ENCODE measurements at regions not wholly inside any gene's neighbourhood (a gene's known extent, or its start where the extent isn't known, plus 50 kb on each side); places are given as distances from the start of the nearest gene placed in this dataset.
"Not testable (repeated sequence)": the region's sequence is repeated elsewhere in the genome, so short reads cannot be mapped to it uniquely, and the experiment has no call there.

GRCh38 chr5:174505621-174506020, 218.8 kb upstream of the MSX2 start:
- peaks cover 10% of the 10 kb centered on the region for H3K4me1 Mint-ChIP-seq

GRCh38 chr5:174510782-174511453, 213.5 kb upstream of the MSX2 start:
- H4K20me1 ChIP-seq (ENCODE audit: insufficient read depth, low read length); H3K79me2 ChIP-seq (ENCODE audit: insufficient read depth, low read length); H3K9ac ChIP-seq (ENCODE audit: insufficient read depth, low read length, poor library complexity, severe bottlenecking); H3K9me3 Mint-ChIP-seq; H3K9me3 ChIP-seq (replicated peaks in 1 of 2; ENCODE audit: control insufficient read depth in 1 of 2, insufficient read depth in 1 of 2, low read length in 2 of 2); H3K27ac Mint-ChIP-seq; H3K4me1 Mint-ChIP-seq; H3K36me3 Mint-ChIP-seq; intact Hi-C loops (cut with micrococcal nuclease); H3K36me3 ChIP-seq (replicated peaks in 1 of 2; ENCODE audit: control insufficient read depth in 1 of 2, insufficient read depth in 2 of 2, low read length in 2 of 2); H3K4me2 ChIP-seq (replicated peaks; ENCODE audit: extremely low read depth, low read length, poor library complexity, severe bottlenecking); H3K4me1 ChIP-seq (ENCODE audit: control insufficient read depth in 1 of 2, insufficient read depth in 2 of 2, low read length in 2 of 2); H3K4me3 Mint-ChIP-seq; H3K4me3 ChIP-seq (replicated peaks in 1 of 3; ENCODE audit: low read depth in 2 of 3, low read length in 3 of 3); H3K27ac ChIP-seq (ENCODE audit: low read depth in 1 of 2, low read length in 2 of 2); H2AFZ ChIP-seq (ENCODE audit: insufficient read depth, low read depth, low read length, poor library complexity, severe bottlenecking); H3K27me3 ChIP-seq (ENCODE audit: control insufficient read depth in 2 of 2, insufficient read depth in 2 of 2, low read length in 2 of 2); DNase-seq: not testable (repeated sequence)
- H3K27me3 Mint-ChIP-seq (ENCODE audit: low read depth in 3 of 3), result peaks cover 3 to 12% (median 7%) of the 10 kb centered on the region in 3 donors
- WGBS (ENCODE audit: insufficient coverage), result 100% methylated on average over 4 of the region's 11 CpGs

More at GRCh38 chr5:174505621-174506020, 218.8 kb upstream of the MSX2 start:
- Mint-ChIP-seq H3K27ac (no peak overlapping the region), H3K36me3 (no peaks in the 10 kb centered on the region), H3K9me3 (peaks cover 0 to 6% (median 2%) of the 10 kb centered on the region in 7 donors), H3K4me3 (no peak overlapping the region), H3K27me3 (ENCODE audit: low read depth in 3 of 3) (peaks cover 1 to 8% (median 7%) of the 10 kb centered on the region in 3 donors)
- no peaks in the 10 kb centered on the region for H4K20me1 ChIP-seq (ENCODE audit: insufficient read depth, low read length)
- no peaks in the 10 kb centered on the region for H3K79me2 ChIP-seq (ENCODE audit: insufficient read depth, low read length)
- 92% methylated on average over 2 of the region's 4 CpGs for WGBS (ENCODE audit: insufficient coverage)
- H2AFZ ChIP-seq (ENCODE audit: insufficient read depth, low read depth, low read length, poor library complexity, severe bottlenecking), result no peak overlapping the region
- H3K9me3 ChIP-seq (replicated peaks in 1 of 2; ENCODE audit: control insufficient read depth in 1 of 2, insufficient read depth in 1 of 2, low read length in 2 of 2), result no peaks in the 10 kb centered on the region
- no peak for DNase-seq
- no peak overlapping the region for H3K4me3 ChIP-seq (replicated peaks in 1 of 3; ENCODE audit: low read depth in 2 of 3, low read length in 3 of 3)
- H3K27me3 ChIP-seq (ENCODE audit: control insufficient read depth in 2 of 2, insufficient read depth in 2 of 2, low read length in 2 of 2), result no peaks in the 10 kb centered on the region
- no peak overlapping the region for H3K27ac ChIP-seq (ENCODE audit: low read depth in 1 of 2, low read length in 2 of 2)
- intact Hi-C loops (cut with micrococcal nuclease), result no loop called here
- TF ChIP-seq CTCF (IDR thresholded peaks at IDR 0.05), result no peak
- no peaks in the 10 kb centered on the region for H3K36me3 ChIP-seq (replicated peaks in 1 of 2; ENCODE audit: control insufficient read depth in 1 of 2, insufficient read depth in 2 of 2, low read length in 2 of 2)
- no peak overlapping the region for H3K4me2 ChIP-seq (replicated peaks; ENCODE audit: extremely low read depth, low read length, poor library complexity, severe bottlenecking)
- H3K4me1 ChIP-seq (ENCODE audit: control insufficient read depth in 1 of 2, insufficient read depth in 2 of 2, low read length in 2 of 2), result no peaks in the 10 kb centered on the region
- H3K9ac ChIP-seq (ENCODE audit: insufficient read depth, low read length, poor library complexity, severe bottlenecking), result no peak overlapping the region

Measured in CD14-positive monocyte (primary cell).